SU-DHL-6 (cell line): ENCODE measurements at regions not wholly inside any gene's neighbourhood (a gene's known extent, or its start where the extent isn't known, plus 50 kb on each side); places are given as distances from the start of the nearest gene placed in this dataset.

Source experiments
- EZH2phosphoT487 ChIP-seq: fragments of 200-600 bp; sonication (generic), shearing (Covaris generic); conservative IDR thresholded peaks from 2 replicates; pipeline ENCODE4 v1.6.1; 2018; ENCODE audit warnings: mild to moderate bottlenecking, antibody characterized with exemption, low read length, moderate library complexity, mixed read lengths
- TF ChIP-seq, protein P1 (sequence below): fragments of 200-600 bp; sonication (generic); IDR thresholded peaks from one replicate; pipeline ENCODE4 v1.5.1; 2017; ENCODE audit warnings: antibody characterized with exemption, mild to moderate bottlenecking, low read length, moderate library complexity; ENCODE audit not compliant: insufficient read depth, poor library complexity, severe bottlenecking

DNA sequence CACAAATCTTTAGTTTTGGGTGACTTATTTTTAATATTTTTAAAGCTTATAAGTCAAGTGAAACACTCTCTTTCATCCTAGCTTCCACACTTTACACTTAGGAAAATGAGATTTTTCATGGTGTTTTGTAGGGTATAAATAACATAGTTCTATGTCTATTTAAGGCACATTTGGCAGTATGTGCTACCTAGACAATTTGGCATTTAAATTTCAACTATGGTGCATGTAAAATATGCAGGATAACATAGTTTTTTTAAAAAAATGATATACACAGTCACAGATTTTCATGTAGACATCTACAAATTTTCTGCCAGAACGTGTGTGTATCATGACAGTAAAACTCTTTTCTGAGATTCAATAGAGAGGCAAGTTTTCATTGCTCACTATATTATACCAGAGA lies 115.1 kb upstream of the MAP3K7 start:
- TF ChIP-seq, protein P1, sequence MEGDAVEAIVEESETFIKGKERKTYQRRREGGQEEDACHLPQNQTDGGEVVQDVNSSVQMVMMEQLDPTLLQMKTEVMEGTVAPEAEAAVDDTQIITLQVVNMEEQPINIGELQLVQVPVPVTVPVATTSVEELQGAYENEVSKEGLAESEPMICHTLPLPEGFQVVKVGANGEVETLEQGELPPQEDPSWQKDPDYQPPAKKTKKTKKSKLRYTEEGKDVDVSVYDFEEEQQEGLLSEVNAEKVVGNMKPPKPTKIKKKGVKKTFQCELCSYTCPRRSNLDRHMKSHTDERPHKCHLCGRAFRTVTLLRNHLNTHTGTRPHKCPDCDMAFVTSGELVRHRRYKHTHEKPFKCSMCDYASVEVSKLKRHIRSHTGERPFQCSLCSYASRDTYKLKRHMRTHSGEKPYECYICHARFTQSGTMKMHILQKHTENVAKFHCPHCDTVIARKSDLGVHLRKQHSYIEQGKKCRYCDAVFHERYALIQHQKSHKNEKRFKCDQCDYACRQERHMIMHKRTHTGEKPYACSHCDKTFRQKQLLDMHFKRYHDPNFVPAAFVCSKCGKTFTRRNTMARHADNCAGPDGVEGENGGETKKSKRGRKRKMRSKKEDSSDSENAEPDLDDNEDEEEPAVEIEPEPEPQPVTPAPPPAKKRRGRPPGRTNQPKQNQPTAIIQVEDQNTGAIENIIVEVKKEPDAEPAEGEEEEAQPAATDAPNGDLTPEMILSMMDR = no peak
- no peak for TF ChIP-seq EZH2phosphoT487
